ENCODE measurements at regions not wholly inside any gene's neighbourhood (a gene's known extent, or its start where the extent isn't known, plus 50 kb on each side); places are given as distances from the start of the nearest gene placed in this dataset.

GRCh38 chr1:5798151-5798730 is 194.0 kb downstream of the NPHP4 start:
- intact Hi-C loops (cut with DNase I; ENCODE audit: low total_unique reads), result no loop called here
- no peak for DNase-seq
- Histone ChIP-seq H3K36me3 (no peaks in the 10 kb centered on the region), H3K4me1 (no peaks in the 10 kb centered on the region), H3K27ac (no peak overlapping the region), H3K9me3 (no peaks in the 10 kb centered on the region), H3K4me3 (no peak overlapping the region), H3K27me3 (peaks cover 3% of the 10 kb centered on the region)
- in situ Hi-C loops (cut with MboI; ENCODE audit: low pct_ligation_motif_present in 1 of 4, low pct_unique_long_range_greater_than_20kb in 1 of 4, low sequenced_read_pairs in 3 of 4), result no loop called here
- WGBS, 2 donors (ENCODE audit: low coverage in 1 of 2), result 67% methylated on average over 13 of the region's 13 CpGs; no CpG with 5 or more reads in 1 of the 2 donors
- TF ChIP-seq POLR2AphosphoS5 (IDR thresholded peaks at IDR 0.05) (no peak), CTCF (IDR thresholded peaks at IDR 0.05) (no peak), POLR2A (IDR thresholded peaks at IDR 0.05) (no peak), EP300 (IDR thresholded peaks at IDR 0.05; ENCODE audit: low read depth) (no peak)

- 74% methylated on average over 2 of the region's 2 CpGs; no CpG with 5 or more reads in 1 of the 2 donors for WGBS, 2 donors (ENCODE audit: low coverage in 1 of 2)
- in situ Hi-C loops (cut with MboI; ENCODE audit: low pct_ligation_motif_present in 1 of 4, low pct_unique_long_range_greater_than_20kb in 1 of 4, low sequenced_read_pairs in 3 of 4), result no loop called here
- Histone ChIP-seq H3K27ac (no peak overlapping the region), H3K36me3 (no peaks in the 10 kb centered on the region), H3K27me3 (peaks cover 3% of the 10 kb centered on the region), H3K9me3 (no peaks in the 10 kb centered on the region), H3K4me1 (no peaks in the 10 kb centered on the region), H3K4me3 (no peak overlapping the region)
- intact Hi-C loops (cut with DNase I; ENCODE audit: low total_unique reads), result no loop called here
- no peak for DNase-seq
- no peak for TF ChIP-seq POLR2A (IDR thresholded peaks at IDR 0.05)
- no peak for TF ChIP-seq EP300 (IDR thresholded peaks at IDR 0.05; ENCODE audit: low read depth)
- no peak for TF ChIP-seq CTCF (IDR thresholded peaks at IDR 0.05)
- no peak for TF ChIP-seq POLR2AphosphoS5 (IDR thresholded peaks at IDR 0.05)
These were observed 196.2 kb downstream of the NPHP4 start for GRCh38 chr1:5796028-5796427.

DNA sequence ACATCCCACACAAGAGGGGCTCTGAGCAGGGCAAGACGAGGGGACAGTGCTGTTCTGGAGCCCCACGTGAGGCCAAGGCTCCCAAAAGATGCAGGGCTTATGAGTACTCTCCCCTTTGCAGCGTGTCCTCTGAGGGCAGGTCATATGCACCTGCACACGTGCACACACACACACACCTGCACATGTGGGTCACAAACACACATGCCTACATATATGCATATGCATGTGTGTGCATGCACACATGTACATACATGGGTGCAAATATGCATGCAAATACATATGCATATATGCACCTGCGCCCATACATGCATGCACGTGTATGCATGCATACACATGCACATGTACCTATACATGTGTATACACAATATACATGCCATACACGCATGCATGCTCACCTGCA is 197.9 kb downstream of the NPHP4 start:
- intact Hi-C loops (cut with DNase I; ENCODE audit: low total_unique reads) (no loop called here), in situ Hi-C loops (cut with MboI; ENCODE audit: low pct_ligation_motif_present in 1 of 4, low pct_unique_long_range_greater_than_20kb in 1 of 4, low sequenced_read_pairs in 3 of 4) (no loop called here)
- Histone ChIP-seq H3K27me3 (peaks cover 3% of the 10 kb centered on the region), H3K4me3 (no peak overlapping the region), H3K36me3 (no peaks in the 10 kb centered on the region), H3K9me3 (no peaks in the 10 kb centered on the region), H3K4me1 (no peaks in the 10 kb centered on the region), H3K27ac (no peak overlapping the region)
- TF ChIP-seq POLR2AphosphoS5 (IDR thresholded peaks at IDR 0.05), result no peak
- no peak for TF ChIP-seq EP300 (IDR thresholded peaks at IDR 0.05; ENCODE audit: low read depth)
- no peak for TF ChIP-seq CTCF (IDR thresholded peaks at IDR 0.05)
- TF ChIP-seq POLR2A (IDR thresholded peaks at IDR 0.05), result no peak
- 67 to 83% methylated on average over 1 to 7 of the region's 7 CpGs for WGBS, 2 donors (ENCODE audit: low coverage in 1 of 2)
- no peak for DNase-seq

GRCh38 chr1:5793516-5793915 is 198.7 kb downstream of the NPHP4 start:
- 51% methylated on average over 4 of the region's 4 CpGs; no CpG with 5 or more reads in 1 of the 2 donors for WGBS, 2 donors (ENCODE audit: low coverage in 1 of 2)
- Histone ChIP-seq H3K27me3 (peaks cover 3% of the 10 kb centered on the region), H3K9me3 (no peaks in the 10 kb centered on the region), H3K4me3 (no peak overlapping the region), H3K27ac (no peak overlapping the region), H3K36me3 (no peaks in the 10 kb centered on the region), H3K4me1 (no peaks in the 10 kb centered on the region)
- intact Hi-C loops (cut with DNase I; ENCODE audit: low total_unique reads) (no loop called here), in situ Hi-C loops (cut with MboI; ENCODE audit: low pct_ligation_motif_present in 1 of 4, low pct_unique_long_range_greater_than_20kb in 1 of 4, low sequenced_read_pairs in 3 of 4) (no loop called here)
- no peak for DNase-seq
- no peak for TF ChIP-seq POLR2AphosphoS5 (IDR thresholded peaks at IDR 0.05)
- TF ChIP-seq POLR2A (IDR thresholded peaks at IDR 0.05), result no peak
- no peak for TF ChIP-seq EP300 (IDR thresholded peaks at IDR 0.05; ENCODE audit: low read depth)
- no peak for TF ChIP-seq CTCF (IDR thresholded peaks at IDR 0.05)
